Bronchial epithelial cell (primary cell): ENCODE measurements at regions not wholly inside any gene's neighbourhood (a gene's known extent, or its start where the extent isn't known, plus 50 kb on each side); places are given as distances from the start of the nearest gene placed in this dataset.

Experiments used
- DNase-seq: peaks from one replicate; pipeline ENCODE4 v3.0.0-alpha.2; 2010; ENCODE audit warnings: low read depth
- FAIRE-seq: peaks from 2 replicates; lab custom pipeline; 2011; peaks lifted over from hg19 to GRCh38; lab: Jason Lieb, UNC
- H3K27me3 ChIP-seq: 2 replicates; pipeline ENCODE4 v1.5.1; 2011; ENCODE audit warnings: low read length; ENCODE audit not compliant: control insufficient read depth, insufficient read depth
- H3K36me3 ChIP-seq: 2 replicates; pipeline ENCODE4 v1.5.1; 2011; ENCODE audit warnings: low read length; ENCODE audit not compliant: control insufficient read depth, insufficient read depth
- H3K4me3 ChIP-seq: 2 replicates; pipeline ENCODE4 v1.5.1; 2011; ENCODE audit warnings: mild to moderate bottlenecking, low read depth, low read length, control low read depth
- TF ChIP-seq, protein P1 (sequence below): IDR thresholded peaks from 2 replicates; pipeline ENCODE4 v1.5.1; 2011; ENCODE audit warnings: mild to moderate bottlenecking, moderate library complexity, low read length, control low read depth, inconsistent platforms; ENCODE audit not compliant: insufficient read depth, severe bottlenecking

DNA sequence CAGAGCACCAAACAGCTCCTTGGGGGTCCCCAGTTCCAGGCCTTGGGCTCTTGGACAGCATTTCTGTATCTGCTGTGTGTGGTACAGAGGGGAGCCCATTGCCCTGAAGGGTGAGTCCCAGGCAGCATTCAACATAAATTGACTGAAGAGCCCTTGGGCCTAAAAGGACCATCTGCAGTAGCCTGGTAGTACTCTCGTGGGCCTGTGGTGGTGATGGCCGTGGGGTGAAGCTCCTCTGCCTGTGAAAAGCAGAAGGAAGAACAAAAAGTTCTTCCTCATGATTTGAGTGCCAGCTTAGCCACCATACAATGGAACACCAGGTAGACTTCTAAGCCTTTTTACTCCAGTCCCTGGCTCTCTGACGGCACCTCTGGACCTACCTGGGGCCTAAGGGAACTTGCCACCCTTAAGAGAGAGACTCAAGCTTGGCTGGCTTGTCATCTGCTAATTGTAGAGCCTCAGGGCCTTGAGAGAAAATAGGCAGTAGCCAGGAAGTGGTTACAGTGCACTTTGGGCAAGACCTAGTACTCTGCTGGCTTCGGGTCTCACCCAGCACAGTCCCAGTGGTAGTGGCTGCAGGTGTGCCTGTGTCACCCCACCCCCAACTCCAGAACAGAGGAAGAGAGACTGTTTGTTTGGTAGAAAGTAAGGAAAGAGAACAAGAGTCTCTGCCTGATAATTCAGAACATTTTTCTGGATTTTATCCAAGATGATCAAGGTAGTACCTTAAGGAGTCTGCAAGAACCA, 84.6 kb upstream of the CERS6 start:
- Histone ChIP-seq H3K27me3 (no peaks in the 10 kb centered on the region), H3K4me3 (no peak overlapping the region), H3K36me3 (no peaks in the 10 kb centered on the region)
- no peak for DNase-seq
- TF ChIP-seq, protein P1, sequence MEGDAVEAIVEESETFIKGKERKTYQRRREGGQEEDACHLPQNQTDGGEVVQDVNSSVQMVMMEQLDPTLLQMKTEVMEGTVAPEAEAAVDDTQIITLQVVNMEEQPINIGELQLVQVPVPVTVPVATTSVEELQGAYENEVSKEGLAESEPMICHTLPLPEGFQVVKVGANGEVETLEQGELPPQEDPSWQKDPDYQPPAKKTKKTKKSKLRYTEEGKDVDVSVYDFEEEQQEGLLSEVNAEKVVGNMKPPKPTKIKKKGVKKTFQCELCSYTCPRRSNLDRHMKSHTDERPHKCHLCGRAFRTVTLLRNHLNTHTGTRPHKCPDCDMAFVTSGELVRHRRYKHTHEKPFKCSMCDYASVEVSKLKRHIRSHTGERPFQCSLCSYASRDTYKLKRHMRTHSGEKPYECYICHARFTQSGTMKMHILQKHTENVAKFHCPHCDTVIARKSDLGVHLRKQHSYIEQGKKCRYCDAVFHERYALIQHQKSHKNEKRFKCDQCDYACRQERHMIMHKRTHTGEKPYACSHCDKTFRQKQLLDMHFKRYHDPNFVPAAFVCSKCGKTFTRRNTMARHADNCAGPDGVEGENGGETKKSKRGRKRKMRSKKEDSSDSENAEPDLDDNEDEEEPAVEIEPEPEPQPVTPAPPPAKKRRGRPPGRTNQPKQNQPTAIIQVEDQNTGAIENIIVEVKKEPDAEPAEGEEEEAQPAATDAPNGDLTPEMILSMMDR: no peak
- FAIRE-seq: no peak

GRCh38 chr2:168373468-168373867, 82.6 kb upstream of the CERS6 start:
- DNase-seq (no peak), FAIRE-seq (no peak)
- Histone ChIP-seq H3K36me3 (no peaks in the 10 kb centered on the region), H3K27me3 (no peaks in the 10 kb centered on the region), H3K4me3 (no peak overlapping the region)
- TF ChIP-seq, protein P1: no peak

DNA sequence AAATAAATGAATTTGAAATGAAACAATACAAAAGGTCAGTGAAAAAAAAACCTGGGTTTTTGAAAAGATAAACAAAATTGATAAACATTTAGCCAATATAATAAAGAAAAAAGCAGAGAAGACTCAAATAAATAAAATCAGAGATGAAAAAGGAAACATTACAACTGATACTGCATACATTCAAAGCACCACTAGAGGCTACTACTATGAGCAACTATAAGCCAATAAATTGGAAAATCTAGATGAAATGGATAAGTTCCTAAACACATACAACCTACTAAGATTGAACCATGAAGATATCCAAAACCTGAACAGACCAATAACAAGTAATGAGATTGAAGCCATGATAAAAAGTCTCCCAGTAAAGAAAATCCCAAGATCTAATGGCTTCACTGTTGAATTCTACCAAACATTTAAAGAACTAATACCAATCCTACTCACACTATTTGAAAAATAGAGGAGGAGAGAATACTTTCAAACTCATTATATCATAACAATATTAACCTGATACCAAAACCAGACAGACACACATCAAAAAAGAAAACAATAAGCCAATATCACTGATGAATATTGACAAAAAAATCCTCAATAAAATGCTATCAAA, 80.8 kb upstream of the CERS6 start:
- no peak for DNase-seq
- TF ChIP-seq, protein P1: no peak
- Histone ChIP-seq H3K36me3 (no peaks in the 10 kb centered on the region), H3K4me3 (no peak overlapping the region), H3K27me3 (no peaks in the 10 kb centered on the region)
- FAIRE-seq: no peak

DNA sequence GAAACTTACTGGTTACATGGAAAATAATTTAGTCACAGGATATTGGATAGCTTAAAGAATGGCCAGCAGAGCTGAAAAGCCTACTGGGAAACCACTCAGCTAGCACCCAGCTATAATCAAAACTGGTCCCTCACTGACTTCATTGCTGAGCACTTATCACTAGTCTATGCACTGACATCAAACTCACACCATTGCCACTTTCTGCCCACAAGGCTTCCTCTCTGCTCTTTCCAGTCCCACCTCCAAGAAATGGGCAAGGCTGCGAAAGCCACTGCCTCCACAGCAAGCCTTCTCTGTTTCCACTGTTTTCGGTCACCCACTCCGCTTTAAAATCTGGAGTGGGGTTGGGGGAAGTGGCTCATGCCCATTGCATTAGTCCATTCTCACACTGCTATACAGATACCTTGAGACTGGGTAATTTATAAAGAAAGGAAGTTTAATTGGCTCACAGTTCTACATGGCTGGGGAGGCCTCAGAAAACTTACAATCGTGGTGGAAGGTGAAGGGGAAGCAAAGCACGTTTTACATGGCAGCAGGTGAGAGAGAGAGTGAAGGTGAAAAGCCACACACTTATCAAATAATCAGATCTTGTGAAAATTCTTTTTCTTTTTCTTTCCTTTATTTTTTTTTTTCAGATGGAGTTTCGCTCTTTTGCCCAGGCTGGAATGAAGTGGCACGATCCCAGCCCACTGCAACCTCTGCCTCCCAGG, 77.0 kb upstream of the CERS6 start:
- no peak for DNase-seq
- H3K27me3 ChIP-seq: no peaks in the 10 kb centered on the region
- no peak for FAIRE-seq
- H3K36me3 ChIP-seq: no peaks in the 10 kb centered on the region
- TF ChIP-seq, protein P1: no peak
- no peak overlapping the region for H3K4me3 ChIP-seq

- TF ChIP-seq, protein P1: no peak
- FAIRE-seq (no peak), DNase-seq (no peak)
- Histone ChIP-seq H3K36me3 (no peaks in the 10 kb centered on the region), H3K27me3 (no peaks in the 10 kb centered on the region), H3K4me3 (no peak overlapping the region)
Measured at GRCh38 chr2:168380500-168380899, 75.6 kb upstream of the CERS6 start.
